22Rv1 (cell line): ENCODE measurements at regions not wholly inside any gene's neighbourhood (a gene's known extent, or its start where the extent isn't known, plus 50 kb on each side); places are given as distances from the start of the nearest gene placed in this dataset.

Experiments
- H3K27ac ChIP-seq: fragments of 450-650 bp; 2 replicates; pipeline ENCODE4 v1.5.1; 2017
- CTCF ChIP-seq: fragments of 450-650 bp; IDR thresholded peaks from 2 replicates; pipeline ENCODE4 v1.5.1; 2017; ENCODE audit warnings: mild to moderate bottlenecking
- ZFX ChIP-seq: fragments of 450-650 bp; IDR thresholded peaks from 2 replicates; pipeline ENCODE4 v1.6.1; 2017; ENCODE audit warnings: antibody characterized with exemption, borderline replicate concordance

- H3K27ac ChIP-seq = no peak overlapping the region
Measured at GRCh38 chr2:129061069-129061768, 742.6 kb upstream of the HS6ST1 start.

GRCh38 chr2:129061769-129062121 is 743.1 kb upstream of the HS6ST1 start:
- no peak for TF ChIP-seq CTCF
- no peak for TF ChIP-seq ZFX
- H3K27ac ChIP-seq = no peak overlapping the region

More at GRCh38 chr2:129061069-129061768, 742.6 kb upstream of the HS6ST1 start:
- TF ChIP-seq ZFX (no peak), CTCF (no peak)

GRCh38 chr2:129062146-129062912 is 743.7 kb upstream of the HS6ST1 start:
- no peak overlapping the region for H3K27ac ChIP-seq
- no peak for TF ChIP-seq CTCF

GRCh38 chr2:129067070-129067469 is 748.4 kb upstream of the HS6ST1 start:
- H3K27ac ChIP-seq = no peak overlapping the region
- no peak for TF ChIP-seq ZFX
- TF ChIP-seq CTCF = no peak

GRCh38 chr2:129067953-129068352 is 749.3 kb upstream of the HS6ST1 start:
- TF ChIP-seq ZFX = no peak
- no peak for TF ChIP-seq CTCF
- H3K27ac ChIP-seq = no peak overlapping the region

GRCh38 chr2:129068543-129068942 is 749.9 kb upstream of the HS6ST1 start:
- H3K27ac ChIP-seq = no peak overlapping the region
- TF ChIP-seq ZFX (no peak), CTCF (no peak)
